ENCODE measurements at regions not wholly inside any gene's neighbourhood (a gene's known extent, or its start where the extent isn't known, plus 50 kb on each side); places are given as distances from the start of the nearest gene placed in this dataset.

DNA sequence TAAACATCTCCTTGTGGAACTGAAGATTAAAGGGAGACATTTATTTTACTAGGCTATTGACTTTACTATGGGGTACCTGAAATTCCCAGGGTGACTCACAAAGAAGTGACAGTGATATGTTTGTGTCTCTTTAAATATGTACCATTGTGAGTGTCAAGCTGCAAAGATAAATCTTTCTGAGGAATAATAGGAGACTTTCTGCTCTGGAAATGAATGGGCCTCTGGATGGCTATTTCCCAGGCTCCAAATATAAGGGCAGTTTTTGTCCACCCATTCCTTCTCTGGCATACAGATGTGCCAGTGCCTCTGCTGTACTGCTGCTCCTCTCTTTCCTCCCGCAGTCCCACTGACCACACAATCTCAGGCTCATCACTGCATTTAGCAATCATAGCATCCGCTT lies 586.4 kb upstream of the CNTNAP5 start:
- no peak overlapping the region for H3K4me3 ChIP-seq
- H3K79me2 ChIP-seq (ENCODE audit: control insufficient read depth, insufficient read depth, low read length), result no peaks in the 10 kb centered on the region
- H3K9me3 ChIP-seq (replicated peaks; ENCODE audit: control insufficient read depth, insufficient read depth, low read length), result no peaks in the 10 kb centered on the region
- no peaks in the 10 kb centered on the region for H3K27me3 ChIP-seq (replicated peaks in 1 of 2; ENCODE audit: control insufficient read depth in 2 of 2, insufficient read depth in 2 of 2, low read length in 1 of 2)
- no peaks in the 10 kb centered on the region for H4K20me1 ChIP-seq (ENCODE audit: control insufficient read depth, insufficient read depth)
- intact Hi-C loops (cut with micrococcal nuclease; ENCODE audit: unreplicated experiment), result no loop called here
- no peaks in the 10 kb centered on the region for H3K36me3 ChIP-seq (ENCODE audit: control insufficient read depth in 2 of 2, insufficient read depth in 2 of 2, low read length in 1 of 2)
- ChIA-PET POLR2A (no interaction called here), SMC1A (ENCODE audit: uncharacterized antibody, unreplicated experiment) (no interaction called here), RAD21 (ENCODE audit: unreplicated experiment) (interaction anchor here (1.0 kb wide), 1 partner anchor 35 kb away, joined by 3 read pairs; no protein-coding TSS in a partner anchor), CTCF (no interaction called here)
- FAIRE-seq, result no peak
- H3K4me1 ChIP-seq (ENCODE audit: control insufficient read depth, insufficient read depth, low read length), result no peaks in the 10 kb centered on the region
- in situ Hi-C loops (cut with MboI), result no loop called here
- H3K4me2 ChIP-seq (ENCODE audit: control insufficient read depth, insufficient read depth), result no peak overlapping the region
- no peak for ATAC-seq
- BruUV-seq (replicated peaks), result no TSS peak
- H3K9ac ChIP-seq (ENCODE audit: control insufficient read depth, insufficient read depth, low read length), result no peak overlapping the region
- WGBS (ENCODE audit: insufficient coverage, insufficient replicate concordance, low lambda C conversion rate, missing lambda C conversion rate), result 49% methylated on average over 2 of the region's 2 CpGs
- no peak overlapping the region for H2AFZ ChIP-seq (ENCODE audit: control insufficient read depth, low read depth, low read length)
- DNase-seq (ENCODE audit: low read depth, low spot score), result no peak
- no peak overlapping the region for H3K27ac ChIP-seq (ENCODE audit: control insufficient read depth, insufficient read depth)
- TF ChIP-seq, protein P1, sequence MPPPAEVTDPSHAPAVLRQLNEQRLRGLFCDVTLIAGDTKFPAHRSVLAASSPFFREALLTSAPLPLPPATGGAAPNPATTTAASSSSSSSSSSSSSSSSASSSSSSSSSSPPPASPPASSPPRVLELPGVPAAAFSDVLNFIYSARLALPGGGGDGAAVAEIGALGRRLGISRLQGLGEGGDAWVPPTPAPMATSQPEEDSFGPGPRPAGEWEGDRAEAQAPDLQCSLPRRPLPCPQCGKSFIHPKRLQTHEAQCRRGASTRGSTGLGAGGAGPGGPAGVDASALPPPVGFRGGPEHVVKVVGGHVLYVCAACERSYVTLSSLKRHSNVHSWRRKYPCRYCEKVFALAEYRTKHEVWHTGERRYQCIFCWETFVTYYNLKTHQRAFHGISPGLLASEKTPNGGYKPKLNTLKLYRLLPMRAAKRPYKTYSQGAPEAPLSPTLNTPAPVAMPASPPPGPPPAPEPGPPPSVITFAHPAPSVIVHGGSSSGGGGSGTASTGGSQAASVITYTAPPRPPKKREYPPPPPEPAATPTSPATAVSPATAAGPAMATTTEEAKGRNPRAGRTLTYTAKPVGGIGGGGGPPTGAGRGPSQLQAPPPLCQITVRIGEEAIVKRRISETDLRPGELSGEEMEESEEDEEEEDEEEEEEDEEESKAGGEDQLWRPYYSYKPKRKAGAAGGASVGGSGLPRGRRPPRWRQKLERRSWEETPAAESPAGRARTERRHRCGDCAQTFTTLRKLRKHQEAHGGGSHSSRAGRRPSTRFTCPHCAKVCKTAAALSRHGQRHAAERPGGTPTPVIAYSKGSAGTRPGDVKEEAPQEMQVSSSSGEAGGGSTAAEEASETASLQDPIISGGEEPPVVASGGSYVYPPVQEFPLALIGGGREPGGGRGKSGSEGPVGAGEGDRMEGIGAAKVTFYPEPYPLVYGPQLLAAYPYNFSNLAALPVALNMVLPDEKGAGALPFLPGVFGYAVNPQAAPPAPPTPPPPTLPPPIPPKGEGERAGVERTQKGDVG (CRISPR knock-in tag; IDR thresholded peaks at IDR 0.05), result no peak
- TF ChIP-seq SKIL (IDR thresholded peaks at IDR 0.05; ENCODE audit: low read depth, poor library complexity, severe bottlenecking) (no peak), MAX (IDR thresholded peaks at IDR 0.05; ENCODE audit: low read depth, low read length) (no peak), JUND (IDR thresholded peaks at IDR 0.05; ENCODE audit: low read depth, low read length) (no peak), FOXM1 (IDR thresholded peaks at IDR 0.05; ENCODE audit: low read depth, low read length) (no peak), CUX1 (IDR thresholded peaks at IDR 0.05; ENCODE audit: insufficient replicate concordance, low read depth, low read length) (no peak), EGR1 (IDR thresholded peaks at IDR 0.05; ENCODE audit: borderline replicate concordance in 1 of 2, low read depth in 2 of 2, low read length in 2 of 2) (no peak)
- TF ChIP-seq, protein P2, sequence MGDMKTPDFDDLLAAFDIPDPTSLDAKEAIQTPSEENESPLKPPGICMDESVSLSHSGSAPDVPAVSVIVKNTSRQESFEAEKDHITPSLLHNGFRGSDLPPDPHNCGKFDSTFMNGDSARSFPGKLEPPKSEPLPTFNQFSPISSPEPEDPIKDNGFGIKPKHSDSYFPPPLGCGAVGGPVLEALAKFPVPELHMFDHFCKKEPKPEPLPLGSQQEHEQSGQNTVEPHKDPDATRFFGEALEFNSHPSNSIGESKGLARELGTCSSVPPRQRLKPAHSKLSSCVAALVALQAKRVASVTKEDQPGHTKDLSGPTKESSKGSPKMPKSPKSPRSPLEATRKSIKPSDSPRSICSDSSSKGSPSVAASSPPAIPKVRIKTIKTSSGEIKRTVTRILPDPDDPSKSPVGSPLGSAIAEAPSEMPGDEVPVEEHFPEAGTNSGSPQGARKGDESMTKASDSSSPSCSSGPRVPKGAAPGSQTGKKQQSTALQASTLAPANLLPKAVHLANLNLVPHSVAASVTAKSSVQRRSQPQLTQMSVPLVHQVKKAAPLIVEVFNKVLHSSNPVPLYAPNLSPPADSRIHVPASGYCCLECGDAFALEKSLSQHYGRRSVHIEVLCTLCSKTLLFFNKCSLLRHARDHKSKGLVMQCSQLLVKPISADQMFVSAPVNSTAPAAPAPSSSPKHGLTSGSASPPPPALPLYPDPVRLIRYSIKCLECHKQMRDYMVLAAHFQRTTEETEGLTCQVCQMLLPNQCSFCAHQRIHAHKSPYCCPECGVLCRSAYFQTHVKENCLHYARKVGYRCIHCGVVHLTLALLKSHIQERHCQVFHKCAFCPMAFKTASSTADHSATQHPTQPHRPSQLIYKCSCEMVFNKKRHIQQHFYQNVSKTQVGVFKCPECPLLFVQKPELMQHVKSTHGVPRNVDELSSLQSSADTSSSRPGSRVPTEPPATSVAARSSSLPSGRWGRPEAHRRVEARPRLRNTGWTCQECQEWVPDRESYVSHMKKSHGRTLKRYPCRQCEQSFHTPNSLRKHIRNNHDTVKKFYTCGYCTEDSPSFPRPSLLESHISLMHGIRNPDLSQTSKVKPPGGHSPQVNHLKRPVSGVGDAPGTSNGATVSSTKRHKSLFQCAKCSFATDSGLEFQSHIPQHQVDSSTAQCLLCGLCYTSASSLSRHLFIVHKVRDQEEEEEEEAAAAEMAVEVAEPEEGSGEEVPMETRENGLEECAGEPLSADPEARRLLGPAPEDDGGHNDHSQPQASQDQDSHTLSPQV (IDR thresholded peaks at IDR 0.05), result no peak
